Stimulated activated naive CD4-positive, alpha-beta T cell (primary cell): ENCODE measurements at regions not wholly inside any gene's neighbourhood (a gene's known extent, or its start where the extent isn't known, plus 50 kb on each side); places are given as distances from the start of the nearest gene placed in this dataset.
"Not testable (repeated sequence)": the region's sequence is repeated elsewhere in the genome, so short reads cannot be mapped to it uniquely, and the experiment has no call there.

Experiments
- DNase-seq, 6 experiments: peaks; one replicate each; lab custom pipeline; 2025; lab: John Stamatoyannopoulos, UW

GRCh38 chr16:6726621-6727020, 606.0 kb upstream of the RBFOX1 start:
- no peak for DNase-seq

GRCh38 chr16:6725634-6726331, 606.9 kb upstream of the RBFOX1 start:
- no peak for DNase-seq

DNA sequence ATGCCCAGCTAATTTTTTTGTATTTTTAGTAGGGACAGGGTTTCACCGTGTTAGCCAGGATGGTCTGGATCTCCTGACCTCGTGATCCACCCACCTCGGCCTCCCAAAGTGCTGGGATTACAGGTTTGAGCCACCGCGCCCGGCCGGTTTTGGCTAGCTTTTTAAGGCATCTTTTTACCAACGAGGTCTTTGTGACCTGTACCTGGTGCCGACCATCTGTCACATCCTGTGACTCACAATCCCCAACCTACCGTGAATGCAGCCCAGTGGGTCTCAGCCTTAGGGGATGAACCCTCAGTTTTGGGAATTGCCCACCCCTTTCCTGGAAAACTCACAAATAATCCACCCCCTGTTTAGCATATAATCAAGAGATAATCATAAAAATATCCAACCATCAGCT, 607.4 kb upstream of the RBFOX1 start:
- DNase-seq, result not testable (repeated sequence)

DNA sequence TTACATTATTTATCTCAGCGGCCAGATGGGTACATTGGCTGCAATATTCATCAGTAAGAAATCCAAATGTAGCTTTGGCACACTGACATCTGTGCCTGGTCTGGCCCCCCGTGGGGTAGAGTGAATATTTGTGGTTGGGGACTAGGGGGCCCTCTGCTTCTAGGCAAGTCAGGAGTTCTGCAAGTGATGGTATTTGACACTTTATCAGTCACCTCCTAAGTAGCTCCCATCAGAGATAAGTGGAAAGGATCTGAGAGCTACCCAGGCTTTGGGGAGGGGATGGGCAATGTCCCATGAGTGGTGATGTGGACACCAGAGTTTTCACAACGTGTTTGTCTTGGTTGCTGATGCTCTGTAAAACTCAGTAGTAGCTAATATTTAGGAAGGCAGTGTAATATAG, 609.9 kb upstream of the RBFOX1 start:
- DNase-seq, result no peak

DNA sequence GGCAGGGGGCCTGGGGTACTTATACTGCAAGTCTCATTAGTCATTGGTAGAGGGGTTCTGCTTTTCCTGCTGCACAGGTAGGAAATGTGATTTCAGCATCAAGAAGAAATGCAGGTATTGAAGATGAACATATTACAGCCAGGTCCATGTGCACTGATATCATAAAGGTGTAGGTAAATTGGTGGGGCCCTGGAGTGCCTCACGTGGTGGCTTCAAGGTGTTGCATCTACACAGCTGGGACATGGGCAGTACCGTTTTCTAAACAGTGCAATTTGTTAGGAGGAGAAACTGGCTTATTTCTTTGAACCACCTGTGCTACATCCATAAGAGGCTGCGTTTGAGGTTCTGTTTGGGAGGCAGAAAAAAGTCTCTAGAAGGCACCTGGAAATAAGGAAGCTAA, 618.1 kb upstream of the RBFOX1 start:
- DNase-seq, result no peak

- no peak for DNase-seq
Observed at GRCh38 chr16:6709736-6710135, 622.9 kb upstream of the RBFOX1 start.

DNA sequence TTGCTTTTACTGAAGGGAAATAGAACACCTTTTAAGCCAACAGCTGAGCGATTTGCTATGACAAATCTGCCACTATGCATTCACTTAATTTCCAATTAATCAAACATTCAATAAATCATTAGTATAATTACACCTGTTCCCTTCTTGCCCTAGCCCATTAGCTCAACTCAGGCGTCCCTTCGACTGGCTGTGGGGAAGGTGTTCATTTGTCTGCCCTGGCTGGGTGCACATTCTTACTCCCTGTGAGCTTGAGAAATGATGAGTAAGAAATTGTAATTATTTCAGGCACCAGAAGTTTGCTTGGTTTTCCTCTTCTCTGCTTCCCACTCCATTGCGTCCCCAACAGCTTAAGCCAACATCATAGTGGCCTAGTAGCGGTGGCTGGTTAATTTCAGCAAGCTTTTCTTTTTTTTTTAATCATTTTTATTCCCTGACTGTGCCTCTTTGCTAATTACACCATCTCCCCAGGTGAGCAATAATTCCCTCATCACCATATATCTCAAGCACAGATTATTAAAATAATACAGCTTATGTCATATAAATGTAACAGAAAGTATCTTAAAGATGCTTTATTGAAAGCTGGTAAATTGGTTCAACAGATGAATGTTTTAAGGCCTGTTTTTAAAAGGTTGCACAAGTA, 623.9 kb upstream of the RBFOX1 start:
- no peak for DNase-seq

DNA sequence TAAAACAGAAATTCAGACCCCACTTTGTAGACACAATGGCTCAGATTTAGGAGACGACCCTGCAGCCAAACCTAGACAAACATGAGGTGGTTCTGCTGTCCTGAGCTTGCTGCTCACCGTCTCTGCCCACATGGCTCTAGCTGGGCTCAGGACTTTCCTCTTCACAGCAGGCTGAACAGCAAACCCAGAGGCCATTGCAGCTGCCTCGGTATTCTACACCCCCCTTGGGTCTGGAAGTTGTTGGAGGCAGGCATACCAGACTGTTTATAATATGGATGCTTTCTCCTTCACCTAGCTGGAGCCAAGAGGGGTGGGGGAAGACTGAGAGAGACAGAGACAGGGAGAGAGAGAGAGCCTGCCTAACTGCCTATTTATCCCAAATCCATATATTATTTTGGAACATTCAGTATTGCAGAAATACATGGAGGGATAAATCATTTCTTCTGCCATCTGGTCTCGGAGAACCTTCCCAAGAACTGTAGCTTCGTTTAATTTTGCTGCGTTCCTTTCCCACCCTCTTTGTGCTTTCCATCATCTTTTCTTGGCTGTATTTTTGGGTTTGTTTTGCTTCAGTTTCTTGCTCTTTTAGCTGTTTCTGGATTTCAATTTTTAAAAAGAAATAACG, 628.2 kb upstream of the RBFOX1 start:
- DNase-seq, result no peak

DNA sequence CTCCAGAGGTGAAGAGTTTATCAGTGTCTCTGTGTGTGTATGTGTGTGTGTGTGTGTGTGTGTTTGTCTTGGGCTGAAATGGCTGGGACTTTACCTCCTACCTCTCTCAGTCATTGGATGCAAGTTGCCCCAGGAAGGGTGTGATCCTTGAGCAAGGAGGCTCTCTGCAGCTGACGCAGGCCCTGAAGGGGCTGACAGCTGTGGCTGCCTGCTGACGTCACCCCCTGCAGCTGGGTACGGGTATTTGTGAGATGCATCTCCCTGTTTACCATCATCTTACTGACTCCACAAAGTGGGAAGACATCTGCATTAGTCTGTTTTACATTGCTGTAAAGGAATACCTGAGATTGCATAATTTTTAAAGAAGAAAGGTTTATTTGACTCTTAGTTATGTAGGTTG, 631.5 kb upstream of the RBFOX1 start:
- DNase-seq, result no peak

DNA sequence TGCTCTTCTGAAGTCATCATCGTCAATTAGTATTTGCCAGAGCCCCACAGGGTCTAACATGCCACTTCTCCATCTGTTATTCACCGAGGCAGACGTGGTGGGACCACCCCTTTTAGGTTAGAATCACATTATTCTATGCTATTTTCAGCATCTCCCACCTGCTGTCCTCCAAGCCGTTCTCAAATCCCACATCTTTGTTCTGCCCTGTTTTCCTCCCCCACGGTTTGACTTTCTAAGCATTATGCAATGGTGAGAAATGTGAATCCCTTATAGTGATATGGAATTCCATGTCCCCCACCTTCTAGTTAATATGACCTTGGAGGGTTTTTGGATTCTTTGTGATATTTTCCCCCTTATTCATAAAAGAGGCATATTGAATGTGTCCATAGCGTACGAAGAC, 634.1 kb upstream of the RBFOX1 start:
- DNase-seq, result no peak

DNA sequence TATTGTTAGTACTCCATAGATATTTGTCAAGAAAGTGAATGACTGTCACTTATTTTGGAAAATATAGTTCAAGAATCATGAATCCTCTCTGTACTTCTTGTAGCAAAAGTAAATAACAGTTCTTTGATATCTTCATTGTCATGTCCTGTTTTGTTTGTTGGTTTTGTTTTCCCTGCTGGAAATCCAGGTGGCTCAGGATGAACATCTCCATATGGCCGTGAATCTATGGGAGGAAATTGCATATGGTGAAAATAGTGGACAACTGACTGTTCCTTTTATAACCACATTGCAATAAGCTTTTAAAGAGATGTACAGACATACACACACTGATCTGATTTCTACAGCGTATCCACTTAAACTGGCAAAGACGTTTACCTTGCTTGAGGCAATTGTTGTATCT, 637.0 kb upstream of the RBFOX1 start:
- DNase-seq, result no peak

DNA sequence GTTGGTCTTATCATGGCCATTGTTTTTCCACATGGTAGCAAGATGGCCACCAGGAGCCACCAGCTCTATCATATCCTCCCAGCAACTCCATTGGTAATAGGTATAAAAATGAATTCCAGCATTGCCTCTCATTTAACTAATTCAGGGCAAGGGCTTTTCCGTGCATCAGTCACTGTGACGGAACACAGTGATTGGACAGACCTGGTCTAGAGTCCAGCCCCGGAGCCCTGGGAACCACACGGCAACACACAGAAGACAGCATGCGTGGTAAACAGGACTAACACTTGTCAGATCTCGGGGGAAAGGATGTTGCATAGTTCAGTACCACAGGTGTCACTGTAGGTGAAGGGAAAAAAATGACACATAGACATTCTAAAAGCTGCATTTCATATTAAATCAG, 638.0 kb upstream of the RBFOX1 start:
- no peak for DNase-seq

- not testable (repeated sequence) for DNase-seq
Observed at GRCh38 chr16:6693418-6693817, 639.2 kb upstream of the RBFOX1 start.

DNA sequence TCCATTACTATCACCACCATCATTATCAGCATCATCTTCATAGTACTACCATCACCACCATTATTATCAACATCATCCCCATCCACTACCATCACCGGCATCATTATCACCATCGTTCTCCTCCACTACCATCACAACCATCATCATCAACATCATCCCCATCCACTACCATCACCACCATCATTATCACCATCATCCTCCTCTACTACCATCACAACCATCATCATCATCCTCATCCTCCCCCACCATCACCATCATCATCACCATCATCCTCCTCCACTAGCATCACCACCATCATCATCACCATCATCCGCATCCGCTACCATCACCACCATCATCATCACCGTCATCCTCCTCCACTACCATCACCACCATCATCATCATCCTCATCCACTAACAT, 639.8 kb upstream of the RBFOX1 start:
- DNase-seq, result no peak

DNA sequence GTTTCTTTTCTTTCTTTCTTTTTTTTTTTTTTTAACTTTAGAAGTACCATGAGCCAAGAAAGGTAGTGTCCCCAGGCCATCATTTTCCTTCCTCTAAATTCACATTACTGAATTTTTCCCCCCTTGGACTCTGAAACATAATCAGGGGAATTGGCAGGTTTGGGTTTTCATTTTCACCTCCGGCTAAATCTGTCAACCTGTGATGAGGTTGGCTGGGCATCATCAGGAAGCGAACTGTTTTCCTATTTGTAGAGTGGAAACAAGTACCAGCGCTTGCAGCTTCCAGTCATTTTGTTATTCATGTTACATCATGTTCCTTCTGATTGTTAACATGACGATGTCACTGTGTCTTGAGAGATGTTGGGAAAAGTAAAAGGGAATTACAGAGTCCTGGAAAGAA, 641.9 kb upstream of the RBFOX1 start:
- no peak for DNase-seq

GRCh38 chr16:6689643-6690042, 643.0 kb upstream of the RBFOX1 start:
- no peak for DNase-seq

- DNase-seq, result no peak
Observed at GRCh38 chr16:6687593-6687992, 645.1 kb upstream of the RBFOX1 start.

DNA sequence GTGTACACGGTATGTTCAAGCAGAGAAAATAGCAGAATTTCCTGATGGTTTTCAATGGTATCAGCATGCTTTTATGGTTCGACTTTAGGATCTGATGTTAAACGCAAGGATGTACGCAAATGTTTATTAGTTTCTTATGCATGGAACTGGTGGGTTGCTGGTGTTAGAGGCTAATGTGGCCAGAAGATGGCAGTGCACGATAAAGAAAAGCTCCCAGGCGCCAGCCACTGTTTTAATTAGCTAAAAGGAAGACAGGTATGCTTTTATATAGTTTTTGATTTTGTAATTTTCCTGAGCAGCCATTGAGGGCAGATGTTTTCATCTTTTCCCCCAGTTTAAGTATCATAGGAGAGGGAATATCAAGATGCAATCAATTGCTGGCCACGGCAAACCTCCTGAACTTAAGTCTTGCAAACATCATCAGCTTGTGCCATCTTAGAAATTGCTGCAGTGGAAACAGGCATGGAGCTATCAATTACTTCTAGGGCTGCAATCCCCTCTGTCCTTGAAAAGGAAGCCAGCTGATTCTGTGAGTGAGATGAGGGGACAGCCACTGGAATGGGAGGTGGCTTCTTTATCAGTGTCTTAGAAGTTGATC, 648.5 kb upstream of the RBFOX1 start:
- no peak for DNase-seq

DNA sequence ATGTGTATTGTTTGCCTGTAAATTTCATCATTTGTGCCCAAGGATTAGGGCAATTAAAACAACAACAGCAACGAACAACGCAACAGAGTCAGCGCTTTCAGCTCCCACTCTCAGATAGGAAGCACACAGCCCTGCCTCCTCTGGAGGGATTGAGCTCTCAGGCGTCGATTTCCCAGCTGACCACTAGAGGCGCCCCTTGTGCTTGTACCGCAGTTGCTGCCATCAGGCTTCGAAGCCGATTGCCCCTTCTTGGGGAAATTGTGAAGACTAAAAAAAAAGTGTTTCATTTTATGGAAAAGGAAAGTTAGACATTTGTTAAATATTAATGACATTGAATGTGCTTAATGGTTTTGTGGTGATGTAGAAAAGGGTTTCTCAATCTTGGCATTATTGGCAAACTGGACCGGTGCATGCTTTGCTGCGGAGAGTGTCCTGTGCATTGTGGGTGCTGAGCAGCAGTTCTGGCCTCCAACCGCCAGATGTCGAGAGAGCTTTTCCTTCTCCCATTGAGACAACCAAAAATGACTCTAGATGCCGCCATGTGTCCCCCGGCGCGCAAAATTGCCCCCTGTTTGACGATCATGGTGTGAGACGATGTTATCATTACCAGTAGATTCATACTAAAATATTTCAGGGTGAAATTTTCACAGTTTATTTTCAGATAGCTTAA, 650.4 kb upstream of the RBFOX1 start:
- DNase-seq, result no peak

GRCh38 chr16:6678586-6678985, 654.1 kb upstream of the RBFOX1 start:
- DNase-seq, result no peak

GRCh38 chr16:6674071-6674470, 658.6 kb upstream of the RBFOX1 start:
- no peak for DNase-seq

GRCh38 chr16:6672507-6672906, 660.1 kb upstream of the RBFOX1 start:
- DNase-seq, result no peak

GRCh38 chr16:6667393-6667792, 665.3 kb upstream of the RBFOX1 start:
- DNase-seq, result no peak
